GM03348 (cell line): ENCODE measurements at regions not wholly inside any gene's neighbourhood (a gene's known extent, or its start where the extent isn't known, plus 50 kb on each side); places are given as distances from the start of the nearest gene placed in this dataset.
A peak's percentile ranks its signal among the peaks of the same experiment; 100 is the strongest.

Source experiments
- DNase-seq: peaks from one replicate; pipeline ENCODE4 v3.0.0; 2012; ENCODE audit warnings: low spot score

GRCh38 chr5:154107010-154107409 lies 68.2 kb downstream of the MFAP3 start:
- no peak for DNase-seq

DNA sequence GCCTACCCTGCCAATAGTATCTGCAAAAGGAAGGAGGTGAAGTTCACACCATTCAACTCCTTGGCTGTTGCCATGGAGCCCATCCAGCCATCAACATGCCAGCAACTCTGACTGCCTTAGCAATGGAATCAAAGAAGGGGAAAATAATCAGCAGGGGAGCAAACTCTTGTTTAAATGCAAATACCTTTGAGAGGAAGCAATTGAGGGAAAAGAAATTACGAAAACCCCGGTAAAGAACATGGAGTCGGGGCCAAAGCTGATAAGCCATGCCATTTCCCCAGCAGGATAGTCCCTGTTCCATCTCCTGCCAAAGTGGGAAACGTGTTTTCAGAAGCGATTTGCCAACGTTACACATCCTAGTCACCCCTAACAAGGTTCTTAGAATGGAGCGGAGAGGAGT lies 69.0 kb downstream of the MFAP3 start:
- no peak for DNase-seq

DNA sequence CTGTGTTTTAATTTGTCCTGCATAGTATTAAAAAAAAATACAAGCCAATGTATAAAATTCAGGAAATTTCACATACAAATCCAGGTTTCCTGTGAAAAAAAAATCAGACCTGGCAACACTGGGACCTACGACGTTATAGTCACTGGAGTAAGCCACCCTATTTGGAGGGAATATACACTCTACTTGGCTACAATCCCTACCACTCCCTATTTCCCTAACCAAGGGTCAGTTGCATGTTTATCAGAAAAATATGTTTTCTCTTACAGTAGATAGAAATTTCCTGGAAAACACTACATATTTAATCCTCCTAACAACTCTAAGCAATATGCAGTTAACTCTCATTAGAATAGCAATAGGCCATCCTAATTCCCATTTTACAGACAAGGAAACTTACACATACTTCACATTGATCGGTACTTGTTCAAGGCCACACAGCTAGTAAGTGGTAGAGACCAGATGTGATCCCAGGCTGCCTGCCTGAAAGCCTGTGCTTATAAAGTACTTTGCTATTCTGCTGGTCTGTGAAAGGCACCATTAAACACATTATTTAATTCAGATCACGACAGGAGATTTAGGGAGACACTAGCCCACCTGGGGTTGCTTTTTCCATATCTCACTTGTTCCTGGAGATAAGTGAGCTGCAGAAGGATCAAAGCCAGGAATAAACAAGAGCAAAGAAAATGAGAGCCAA lies 70.8 kb downstream of the MFAP3 start:
- DNase-seq = no peak

DNA sequence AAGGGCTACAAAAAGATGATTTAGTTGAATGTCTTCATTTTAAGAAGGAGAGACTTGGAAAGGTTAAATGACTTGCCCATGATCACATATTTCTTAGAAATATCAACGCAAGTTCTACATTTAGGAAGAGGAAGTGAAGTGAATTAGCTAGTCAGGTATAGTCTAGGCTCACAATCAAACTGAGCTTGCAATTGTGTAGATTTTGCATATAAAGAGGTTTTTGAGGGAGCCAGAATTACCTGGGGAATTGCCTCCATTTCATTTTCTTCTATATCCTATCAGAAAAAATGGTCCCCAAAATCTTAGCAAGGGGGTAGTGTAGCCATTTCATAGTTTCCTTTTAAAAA lies 71.3 kb downstream of the MFAP3 start:
- no peak for DNase-seq

- DNase-seq = peak; percentile 52
Observed at GRCh38 chr5:154110716-154111115, 71.9 kb downstream of the MFAP3 start.

GRCh38 chr5:154111214-154111613 lies 72.4 kb downstream of the MFAP3 start:
- no peak for DNase-seq

DNA sequence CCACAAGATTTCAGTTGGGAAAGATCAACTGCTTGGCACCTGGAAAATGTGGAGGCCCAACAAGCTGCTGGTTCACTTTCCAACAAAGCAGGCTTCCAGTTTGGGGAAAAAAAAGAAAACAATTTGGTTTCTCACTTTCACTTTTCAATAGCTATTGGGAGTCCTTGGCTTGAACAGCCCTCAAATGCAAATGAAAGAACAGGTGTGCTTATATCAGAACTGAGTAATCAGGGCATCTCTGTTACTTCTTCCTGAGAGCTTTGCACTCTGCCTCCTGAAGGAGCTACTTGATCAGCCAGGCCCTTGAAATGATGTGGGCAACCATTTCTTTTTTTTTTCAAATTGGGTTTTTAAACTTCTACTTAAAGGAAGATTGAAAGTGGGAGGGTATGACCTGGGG lies 73.5 kb downstream of the MFAP3 start:
- DNase-seq = no peak

- no peak for DNase-seq
Observed at GRCh38 chr5:154115291-154115690, 75.2 kb upstream of the GALNT10 start.

DNA sequence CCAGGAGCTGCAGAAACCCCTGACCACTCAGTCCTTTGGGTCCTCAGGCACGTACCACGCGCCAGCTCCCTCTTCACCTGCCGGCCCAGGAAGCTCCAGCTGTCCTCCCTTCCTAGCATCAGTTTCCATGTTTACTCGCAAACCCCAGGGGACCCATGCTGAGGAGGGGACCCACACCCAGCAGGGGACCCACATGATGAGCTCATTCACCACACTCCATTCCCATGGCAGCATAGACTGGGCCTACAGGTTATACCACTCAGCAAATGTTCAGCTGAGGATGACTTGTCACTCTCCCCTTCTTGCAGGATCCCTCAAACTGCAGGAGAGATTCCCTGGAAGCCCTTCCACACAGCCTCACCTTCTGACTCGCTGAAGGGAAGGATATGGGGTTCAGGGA lies 73.5 kb upstream of the GALNT10 start:
- no peak for DNase-seq

DNA sequence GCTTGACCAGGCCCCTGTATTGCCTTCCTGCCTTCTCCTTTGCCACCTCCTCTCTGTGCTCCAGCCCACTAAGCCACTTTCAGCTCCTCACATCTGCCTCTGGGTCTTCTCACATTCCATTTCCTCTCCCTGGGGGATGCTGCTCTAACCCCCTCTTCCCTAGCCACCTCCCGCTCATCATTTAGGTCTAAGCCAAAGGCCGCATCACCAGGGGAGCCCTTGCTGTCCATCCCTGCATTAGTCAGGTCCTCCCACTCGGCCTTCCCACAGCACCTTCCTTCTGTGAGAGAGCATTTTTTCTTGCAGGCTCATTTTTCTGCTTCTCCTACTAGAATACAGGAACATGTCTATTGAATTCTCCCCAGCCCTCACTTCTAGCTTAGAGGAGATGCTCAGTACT lies 72.6 kb upstream of the GALNT10 start:
- DNase-seq = peak; percentile 21

GRCh38 chr5:154118385-154118784 lies 72.1 kb upstream of the GALNT10 start:
- DNase-seq = no peak

- peak; percentile 35 for DNase-seq
Observed at GRCh38 chr5:154118893-154119336, 71.6 kb upstream of the GALNT10 start.

DNA sequence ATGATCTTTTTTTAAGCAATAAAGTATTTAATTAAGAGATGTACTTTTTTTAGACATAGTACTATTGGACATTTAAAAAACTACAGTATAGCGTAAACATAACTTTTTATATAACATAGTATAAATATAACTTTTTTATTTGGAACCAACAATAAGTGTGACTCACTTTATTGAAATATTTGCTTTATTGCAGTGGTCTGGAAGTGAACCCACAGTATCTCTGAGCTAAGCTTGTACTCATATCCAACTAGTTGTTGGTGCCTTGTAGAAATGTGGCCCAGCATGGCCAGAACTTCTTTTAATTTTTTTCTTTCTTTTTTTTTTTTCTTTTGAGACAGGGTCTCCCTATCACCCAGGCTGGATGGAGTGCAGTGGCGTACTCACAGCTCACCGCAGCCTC lies 61.5 kb upstream of the GALNT10 start:
- no peak for DNase-seq

GRCh38 chr5:154129921-154130320 lies 60.6 kb upstream of the GALNT10 start:
- no peak for DNase-seq

DNA sequence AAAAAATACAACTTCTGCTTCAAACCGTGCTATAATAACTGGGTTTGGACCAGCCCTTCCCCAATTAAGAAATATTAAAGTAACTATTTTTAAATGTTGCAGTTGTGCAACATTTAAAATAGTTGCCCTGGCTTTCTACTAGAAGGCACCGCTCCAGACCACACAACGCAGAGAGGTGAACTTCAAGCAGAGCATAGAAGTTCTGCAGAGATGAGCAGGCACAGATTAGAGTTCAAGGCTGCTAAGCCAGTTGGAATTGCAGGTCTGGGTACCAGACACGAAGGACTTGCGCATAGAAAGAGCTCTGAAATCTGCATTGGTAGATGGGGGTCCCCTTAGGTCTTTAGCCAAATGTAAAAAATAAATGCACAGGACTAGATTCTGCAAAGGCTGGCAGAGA lies 58.7 kb upstream of the GALNT10 start:
- no peak for DNase-seq

DNA sequence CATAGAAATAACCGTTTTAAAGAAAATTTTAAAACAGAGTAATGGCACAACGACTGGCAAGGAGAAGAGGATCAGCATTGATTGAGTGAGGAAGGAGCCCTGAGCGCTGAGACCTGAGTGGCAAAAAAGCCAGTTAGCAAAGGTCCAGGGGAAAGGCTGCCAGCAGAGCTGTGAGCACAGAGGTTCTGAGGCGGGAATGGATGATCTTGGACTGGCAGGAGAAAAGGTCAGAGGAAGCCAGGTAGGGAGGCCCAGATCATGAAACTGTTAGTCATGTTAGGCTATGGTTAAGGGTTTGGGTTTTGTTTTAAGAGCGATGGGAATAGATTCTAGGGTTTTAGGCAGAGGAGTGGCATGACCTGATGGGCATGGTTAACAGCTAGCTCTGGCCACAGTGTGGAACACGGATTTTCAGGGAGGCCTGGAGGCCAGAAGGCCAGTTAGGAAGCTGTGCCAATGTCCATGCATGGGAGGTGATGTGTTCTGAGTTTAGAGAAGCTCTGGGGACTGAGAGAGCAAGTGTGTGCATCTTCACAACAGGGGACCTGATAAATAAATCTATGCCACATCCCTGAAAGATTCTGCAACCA lies 57.7 kb upstream of the GALNT10 start:
- no peak for DNase-seq

DNA sequence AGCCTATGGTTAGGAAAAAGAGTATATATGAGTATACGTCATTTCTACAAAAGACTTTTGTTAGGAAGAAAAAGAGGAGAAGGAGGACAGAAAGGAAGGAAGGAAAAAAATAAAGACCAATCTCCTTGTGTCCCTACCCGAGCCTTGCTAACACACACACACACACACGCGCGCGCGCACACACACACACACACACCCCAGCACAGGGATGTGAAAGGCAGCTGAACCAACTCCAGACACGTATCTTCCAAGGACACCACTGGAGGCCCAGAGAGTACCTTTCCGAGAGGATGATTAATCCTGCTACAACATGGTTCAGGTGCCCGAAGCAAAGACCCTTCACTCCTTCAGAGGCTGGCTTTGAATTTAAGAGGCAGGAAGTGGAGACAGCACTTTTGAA lies 56.9 kb upstream of the GALNT10 start:
- DNase-seq = no peak

GRCh38 chr5:154134499-154134898 lies 56.0 kb upstream of the GALNT10 start:
- DNase-seq = no peak

GRCh38 chr5:154135125-154135817 lies 55.3 kb upstream of the GALNT10 start:
- DNase-seq = no peak

DNA sequence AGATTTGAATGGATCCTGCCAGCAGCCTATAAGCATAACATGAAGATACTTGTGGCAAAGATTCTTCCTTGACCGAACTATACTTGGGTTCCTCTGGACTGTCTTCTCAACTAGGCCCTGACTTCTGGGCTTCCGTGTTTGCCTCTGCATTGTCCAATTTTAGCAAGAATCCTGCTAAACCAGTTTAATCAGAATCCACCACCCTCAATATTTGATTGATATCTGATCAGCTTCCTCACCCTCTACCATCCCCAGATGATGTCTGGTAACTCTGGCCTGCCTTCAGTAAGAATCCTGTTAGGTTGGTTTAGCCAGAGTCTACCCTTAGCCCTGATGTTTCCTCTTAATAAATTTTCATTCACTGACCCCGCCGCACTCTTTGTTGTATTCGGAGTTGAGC lies 54.4 kb upstream of the GALNT10 start:
- no peak for DNase-seq

DNA sequence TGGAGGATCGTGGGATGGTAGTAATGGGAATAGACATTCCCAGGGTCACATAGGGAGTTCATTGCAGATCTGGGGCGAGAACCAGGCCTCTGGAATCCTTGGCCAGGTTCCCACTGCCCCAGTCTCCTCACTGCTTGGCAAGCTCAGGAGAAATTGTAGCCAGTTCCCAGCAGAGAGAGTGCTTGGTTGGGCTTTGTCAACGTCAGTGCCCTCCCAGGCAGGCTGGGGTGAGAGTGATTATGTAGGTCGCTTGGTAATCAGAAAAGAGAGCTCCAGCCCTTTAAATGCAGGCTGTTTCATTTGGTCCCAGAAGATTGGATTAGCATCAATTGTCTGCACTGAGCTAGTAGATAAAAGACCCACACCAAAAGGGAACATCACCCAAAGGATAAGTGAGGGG lies 51.8 kb upstream of the GALNT10 start:
- DNase-seq = no peak

DNA sequence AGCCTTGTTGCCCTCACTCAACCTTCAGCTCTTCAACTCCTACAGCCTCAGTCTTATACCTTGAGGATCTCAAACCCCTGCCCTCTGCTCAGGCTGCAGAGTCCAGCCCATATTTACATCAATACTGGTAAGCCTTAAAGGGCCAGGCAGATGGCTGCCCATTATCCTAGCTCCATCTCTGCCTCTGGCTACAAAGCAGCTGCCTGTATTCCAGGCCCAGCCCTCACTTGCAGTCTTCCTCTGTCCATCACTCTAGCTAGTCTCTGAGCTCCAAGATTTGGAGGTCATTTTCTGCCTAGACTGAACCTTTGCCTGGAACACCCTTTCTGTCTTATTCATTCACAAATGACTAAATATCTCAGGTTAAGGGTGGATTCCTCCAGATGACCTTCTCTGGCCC lies 50.2 kb upstream of the GALNT10 start:
- no peak for DNase-seq
